MM.1S (cell line): ENCODE measurements at regions not wholly inside any gene's neighbourhood (a gene's known extent, or its start where the extent isn't known, plus 50 kb on each side); places are given as distances from the start of the nearest gene placed in this dataset.

ENCODE experiments used
- EZH2 ChIP-seq: fragments of 300-600 bp; sonication (generic); optimal IDR thresholded peaks from 2 replicates; pipeline ENCODE3; 2017; ENCODE audit warnings: low read depth, mild to moderate bottlenecking, antibody characterized with exemption, low read length, mixed read lengths
- EZH2phosphoT487 ChIP-seq: fragments of 300-600 bp; sonication (generic); IDR thresholded peaks from 2 replicates; pipeline ENCODE4 v1.6.1; 2018; ENCODE audit warnings: antibody characterized with exemption, low read length
- TF ChIP-seq, protein P1 (sequence below): fragments of 300-600 bp; sonication (generic); IDR thresholded peaks from 2 replicates; pipeline ENCODE4 v1.5.1; 2016; ENCODE audit warnings: antibody characterized with exemption, low read length, mixed read lengths

- TF ChIP-seq, protein P1, sequence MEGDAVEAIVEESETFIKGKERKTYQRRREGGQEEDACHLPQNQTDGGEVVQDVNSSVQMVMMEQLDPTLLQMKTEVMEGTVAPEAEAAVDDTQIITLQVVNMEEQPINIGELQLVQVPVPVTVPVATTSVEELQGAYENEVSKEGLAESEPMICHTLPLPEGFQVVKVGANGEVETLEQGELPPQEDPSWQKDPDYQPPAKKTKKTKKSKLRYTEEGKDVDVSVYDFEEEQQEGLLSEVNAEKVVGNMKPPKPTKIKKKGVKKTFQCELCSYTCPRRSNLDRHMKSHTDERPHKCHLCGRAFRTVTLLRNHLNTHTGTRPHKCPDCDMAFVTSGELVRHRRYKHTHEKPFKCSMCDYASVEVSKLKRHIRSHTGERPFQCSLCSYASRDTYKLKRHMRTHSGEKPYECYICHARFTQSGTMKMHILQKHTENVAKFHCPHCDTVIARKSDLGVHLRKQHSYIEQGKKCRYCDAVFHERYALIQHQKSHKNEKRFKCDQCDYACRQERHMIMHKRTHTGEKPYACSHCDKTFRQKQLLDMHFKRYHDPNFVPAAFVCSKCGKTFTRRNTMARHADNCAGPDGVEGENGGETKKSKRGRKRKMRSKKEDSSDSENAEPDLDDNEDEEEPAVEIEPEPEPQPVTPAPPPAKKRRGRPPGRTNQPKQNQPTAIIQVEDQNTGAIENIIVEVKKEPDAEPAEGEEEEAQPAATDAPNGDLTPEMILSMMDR, result no peak
- no peak for TF ChIP-seq EZH2phosphoT487
- no peak for TF ChIP-seq EZH2
These were observed 281.4 kb downstream of the DMRT2 start for GRCh38 chr9:1331546-1332038.
